EH (cell line): ENCODE measurements at regions not wholly inside any gene's neighbourhood (a gene's known extent, or its start where the extent isn't known, plus 50 kb on each side); places are given as distances from the start of the nearest gene placed in this dataset.

Experiments used
- DNase-seq: peaks from one replicate; pipeline ENCODE4 v3.0.0-alpha.2; 2015; ENCODE audit warnings: low read depth

DNA sequence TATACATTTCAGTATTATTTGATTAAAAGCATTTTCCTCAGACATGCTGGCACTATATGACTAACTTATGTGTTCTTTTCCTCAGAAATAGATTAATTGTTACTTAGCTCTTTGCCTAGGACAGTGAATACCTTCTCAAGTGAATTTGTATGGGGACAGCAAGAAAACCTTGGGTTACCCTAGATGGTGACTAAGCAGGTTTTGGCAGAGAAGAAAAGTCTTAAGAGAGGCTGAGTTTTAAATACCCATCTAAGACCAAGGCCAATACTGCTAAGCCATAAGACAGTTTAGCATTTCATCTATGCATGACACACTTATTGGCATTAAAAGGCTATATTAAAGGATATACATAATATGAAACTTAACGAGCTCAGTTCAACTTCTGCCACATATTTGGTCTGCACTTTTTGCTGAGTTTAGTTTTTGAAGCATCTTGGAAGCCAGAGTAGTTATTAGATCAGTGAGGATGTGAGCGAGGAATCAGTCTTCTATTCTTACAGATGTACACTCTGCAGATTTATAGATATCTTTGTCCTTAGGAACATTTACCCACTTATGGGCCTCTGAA lies 54.6 kb upstream of the FAM3C start:
- DNase-seq: no peak

DNA sequence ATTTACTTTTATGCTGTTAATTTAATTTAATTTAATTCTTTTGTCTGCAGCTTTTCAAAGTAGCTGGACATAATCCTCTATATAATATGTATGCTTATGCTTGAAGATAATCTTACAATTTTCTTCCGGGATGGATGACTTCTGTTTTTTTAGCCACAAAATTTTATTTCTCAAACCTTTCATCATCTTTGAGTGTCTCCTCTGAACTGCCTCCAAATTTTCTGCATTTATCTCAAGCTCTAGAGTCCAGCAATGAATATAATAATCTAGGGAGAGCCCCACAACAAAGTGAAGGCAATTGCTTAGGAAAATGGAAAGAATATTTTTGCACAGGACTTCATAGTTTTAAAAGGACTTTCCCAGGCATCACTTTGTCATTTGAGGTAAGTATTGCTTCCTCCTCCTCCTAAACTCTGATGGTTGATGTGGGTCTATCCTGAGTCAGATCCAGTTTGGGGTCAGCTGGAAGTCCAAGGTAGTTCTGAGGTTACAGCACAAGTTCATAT lies 53.7 kb upstream of the FAM3C start:
- DNase-seq: no peak

DNA sequence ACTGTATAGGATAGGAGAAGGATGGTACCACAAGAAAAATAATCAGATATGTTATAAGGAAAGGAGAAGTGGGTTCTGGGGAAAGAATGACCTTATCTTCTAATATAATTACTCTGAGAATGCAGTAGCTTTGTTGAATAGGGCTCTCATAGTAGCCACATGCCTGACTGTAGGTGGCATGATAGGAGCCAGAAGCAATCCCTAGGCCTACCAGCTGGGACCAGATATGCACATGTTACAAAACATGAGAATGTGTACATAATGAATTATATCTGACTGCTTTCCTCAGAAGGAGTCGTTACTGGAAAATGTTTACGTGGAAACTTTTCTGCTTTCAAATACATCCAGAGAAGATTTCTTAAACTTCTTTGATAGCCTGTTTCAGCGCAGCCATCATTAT lies 53.2 kb upstream of the FAM3C start:
- peak; percentile 26 for DNase-seq

DNA sequence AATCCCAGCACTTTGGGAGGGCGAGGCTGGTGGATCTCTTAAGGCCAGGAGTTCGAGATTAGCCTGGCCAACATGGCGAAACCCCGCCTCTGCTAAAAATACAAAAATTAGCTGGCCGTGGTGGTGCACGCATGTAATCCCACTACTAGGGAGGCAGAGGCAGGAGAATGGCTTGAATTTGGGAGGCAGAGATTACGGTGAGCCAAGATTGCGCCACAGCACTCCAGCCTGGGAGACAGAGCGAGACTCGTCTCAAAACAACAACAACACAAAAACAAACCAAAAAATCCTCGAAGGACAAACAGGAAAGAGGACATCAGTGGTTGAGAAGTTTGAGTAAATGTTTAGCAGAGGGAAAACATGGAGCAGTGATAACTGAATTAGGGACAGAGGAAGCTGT lies 52.3 kb upstream of the FAM3C start:
- DNase-seq: no peak

DNA sequence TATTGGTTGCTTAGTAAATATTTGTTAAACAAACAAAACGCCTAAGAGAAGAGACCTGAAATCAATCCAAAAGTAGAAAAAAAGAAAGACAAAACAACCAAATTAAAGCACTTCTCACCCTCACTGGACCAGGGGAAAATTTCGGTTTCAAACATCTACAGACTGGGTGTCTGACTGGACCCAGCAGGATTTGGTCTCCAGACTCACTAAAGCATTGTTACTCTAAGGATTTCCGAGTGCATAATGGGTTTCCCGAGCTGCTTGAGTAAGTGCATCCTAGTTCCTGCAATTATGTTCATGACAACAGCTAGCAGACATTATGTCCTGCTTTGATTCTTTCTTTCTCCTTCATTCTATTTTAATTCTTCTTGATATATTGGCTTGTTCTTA lies 51.8 kb upstream of the FAM3C start:
- DNase-seq: no peak

DNA sequence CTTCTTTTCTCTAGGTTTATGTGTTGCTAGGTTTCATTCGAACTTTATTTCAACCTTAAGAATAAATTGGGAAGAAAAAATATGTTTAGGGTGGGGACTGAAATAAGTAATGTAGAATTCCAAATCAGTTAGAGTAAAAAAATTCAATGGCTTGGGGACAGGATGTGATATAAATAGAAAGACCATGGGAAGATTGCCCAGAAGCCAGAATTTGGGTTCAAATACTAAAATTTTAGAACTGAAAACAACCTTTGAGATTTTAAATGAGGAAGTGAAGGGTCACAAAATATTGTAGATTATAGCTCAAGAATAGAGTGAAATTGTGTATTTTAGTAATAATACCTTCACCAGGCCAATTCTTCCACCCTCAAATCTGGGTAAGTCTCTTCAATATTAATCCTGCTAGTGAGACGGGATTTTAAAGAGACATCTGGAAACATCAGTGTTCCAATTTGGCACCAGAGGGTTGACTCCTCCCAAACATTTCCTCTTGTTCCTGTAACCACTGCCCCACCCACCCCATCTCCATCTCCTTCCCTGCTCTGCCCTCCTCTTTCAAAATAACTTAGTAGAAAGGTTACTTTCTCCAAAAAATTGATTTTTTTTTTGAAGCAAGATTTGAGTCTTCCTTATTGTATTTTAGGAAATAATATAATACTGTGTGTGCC lies 51.3 kb upstream of the FAM3C start:
- peak; percentile 22 for DNase-seq

DNA sequence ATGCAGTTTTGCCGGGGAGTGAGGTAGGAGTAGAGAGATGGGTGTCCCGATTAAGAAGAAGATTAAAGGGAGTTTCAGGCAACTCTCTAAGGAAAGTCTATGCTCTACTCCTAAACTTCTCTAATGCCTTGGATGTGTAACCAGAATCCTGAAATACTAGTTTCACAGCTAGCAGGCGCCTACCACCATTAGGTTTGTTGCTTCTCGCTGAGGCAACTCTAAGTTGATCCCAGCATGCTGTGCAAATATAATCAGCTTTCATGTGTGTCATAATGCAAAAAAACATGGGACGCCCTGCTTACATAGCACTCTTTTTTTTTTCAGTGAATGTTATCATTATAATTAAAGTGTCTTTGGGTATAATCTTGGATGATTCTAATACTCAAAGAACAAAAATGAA lies 50.4 kb upstream of the FAM3C start:
- DNase-seq: no peak
